Posterior cingulate gyrus (tissue), 11 donors: ENCODE measurements at regions not wholly inside any gene's neighbourhood (a gene's known extent, or its start where the extent isn't known, plus 50 kb on each side); places are given as distances from the start of the nearest gene placed in this dataset.

Experiments
- DNase-seq, 10 donors: peaks; one replicate each; pipeline versions ENCODE4 v3.0.0 to v3.0.0-alpha.2; 2020 to 2021; ENCODE audit warnings: mixed read lengths in 3 of 10
- intact Hi-C: fragments of 100-400 bp; cut with DNase I; formaldehyde crosslinking; loops from one replicate; pipeline ENCODE4 v1.15.1; 2023

GRCh38 chr2:217693363-217693762 lies 309.4 kb downstream of the TNS1 start:
- DNase-seq = no peak
- intact Hi-C loops = no loop called here

GRCh38 chr2:217691920-217692666 lies 310.7 kb downstream of the TNS1 start:
- no peak for DNase-seq
- intact Hi-C loops = no loop called here

- no peak for DNase-seq
- intact Hi-C loops = no loop called here
Measured at GRCh38 chr2:217691516-217691915, 311.3 kb downstream of the TNS1 start.

- intact Hi-C loops = no loop called here
Measured at GRCh38 chr2:217689053-217689452, 313.7 kb downstream of the TNS1 start.

GRCh38 chr2:217688494-217688893 lies 314.3 kb downstream of the TNS1 start:
- DNase-seq = no peak
- intact Hi-C loops = no loop called here

More at GRCh38 chr2:217689053-217689452, 313.7 kb downstream of the TNS1 start:
- no peak for DNase-seq

- intact Hi-C loops = no loop called here
- DNase-seq = no peak
Measured at GRCh38 chr2:217687771-217688170, 315.0 kb downstream of the TNS1 start.

GRCh38 chr2:217685255-217685605 lies 317.6 kb downstream of the TNS1 start:
- DNase-seq = no peak
- intact Hi-C loops = no loop called here

GRCh38 chr2:217684431-217685254 lies 318.2 kb downstream of the TNS1 start:
- intact Hi-C loops = no loop called here
- no peak for DNase-seq

GRCh38 chr2:217683106-217683870 lies 319.5 kb downstream of the TNS1 start:
- intact Hi-C loops = no loop called here
- no peak for DNase-seq

GRCh38 chr2:217681791-217682190 lies 321.0 kb downstream of the TNS1 start:
- DNase-seq = no peak
- intact Hi-C loops = no loop called here

GRCh38 chr2:217680381-217680780 lies 322.4 kb downstream of the TNS1 start:
- no peak for DNase-seq
- intact Hi-C loops = no loop called here

- no peak for DNase-seq
- intact Hi-C loops = no loop called here
Measured at GRCh38 chr2:217673627-217674026, 329.2 kb downstream of the TNS1 start.

GRCh38 chr2:217672472-217672871 lies 330.3 kb downstream of the TNS1 start:
- intact Hi-C loops = no loop called here

GRCh38 chr2:217671871-217672270 lies 330.9 kb downstream of the TNS1 start:
- DNase-seq = no peak
- intact Hi-C loops = no loop called here

More at GRCh38 chr2:217672472-217672871, 330.3 kb downstream of the TNS1 start:
- no peak for DNase-seq

GRCh38 chr2:217671075-217671474 lies 331.7 kb downstream of the TNS1 start:
- intact Hi-C loops = no loop called here
- no peak for DNase-seq

GRCh38 chr2:217669831-217670230 lies 333.0 kb downstream of the TNS1 start:
- no peak for DNase-seq
- intact Hi-C loops = no loop called here

- intact Hi-C loops = no loop called here
- DNase-seq = no peak
Measured at GRCh38 chr2:217667512-217667911, 335.3 kb downstream of the TNS1 start.

- no peak for DNase-seq
- intact Hi-C loops = no loop called here
Measured at GRCh38 chr2:217667035-217667434, 335.8 kb downstream of the TNS1 start.

GRCh38 chr2:217666338-217666737 lies 336.5 kb downstream of the TNS1 start:
- intact Hi-C loops = no loop called here
- DNase-seq = no peak

GRCh38 chr2:217664761-217665160 lies 338.0 kb downstream of the TNS1 start:
- no peak for DNase-seq
- intact Hi-C loops = no loop called here

- intact Hi-C loops = no loop called here
- DNase-seq = no peak
Measured at GRCh38 chr2:217662984-217663602, 339.7 kb downstream of the TNS1 start.
